ENCODE measurements at regions not wholly inside any gene's neighbourhood (a gene's known extent, or its start where the extent isn't known, plus 50 kb on each side); places are given as distances from the start of the nearest gene placed in this dataset.

DNA sequence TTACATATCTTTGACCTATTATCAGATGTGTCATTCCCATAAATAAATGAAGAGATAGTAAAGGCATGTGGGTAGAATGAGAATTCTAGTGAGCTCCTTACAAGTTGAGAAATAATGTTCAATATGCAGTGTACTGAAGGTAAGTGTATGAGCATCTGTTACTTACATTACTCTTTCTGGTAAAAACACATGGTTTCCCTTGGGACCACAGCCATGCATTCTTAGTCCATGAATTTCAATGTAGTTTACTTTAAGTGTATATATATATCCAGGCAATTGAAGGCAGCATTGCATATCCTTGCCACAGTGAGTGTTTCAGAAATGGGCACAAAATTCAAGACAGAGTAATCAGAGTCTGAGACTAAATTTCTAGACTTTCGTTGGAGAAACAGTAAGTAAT lies 277.2 kb downstream of the CXXC4 start:
- no peaks in the 10 kb centered on the region for H3K79me2 ChIP-seq (ENCODE audit: insufficient read depth, low read length)
- H2AFZ ChIP-seq (ENCODE audit: low read length) = no peak overlapping the region
- H3K27me3 ChIP-seq (ENCODE audit: insufficient read depth, low read length) = no peaks in the 10 kb centered on the region
- no peaks in the 10 kb centered on the region for H4K20me1 ChIP-seq (ENCODE audit: insufficient read depth, low read length)
- TF ChIP-seq EZH2 (IDR thresholded peaks at IDR 0.05; ENCODE audit: borderline replicate concordance, low read length) = no peak
- TF ChIP-seq CTCF (IDR thresholded peaks at IDR 0.05; ENCODE audit: low read length) = no peak
- H3K9ac ChIP-seq (ENCODE audit: low read length) = no peak overlapping the region
- no peaks in the 10 kb centered on the region for H3F3A ChIP-seq (ENCODE audit: insufficient read depth, low read length)
- H3K27ac ChIP-seq (ENCODE audit: low read depth, low read length, poor library complexity, severe bottlenecking) = no peak overlapping the region
- no peaks in the 10 kb centered on the region for H3K4me1 ChIP-seq (ENCODE audit: insufficient read depth, low read length, severe bottlenecking)
- no peak overlapping the region for H3K4me2 ChIP-seq (ENCODE audit: low read length)
- no peaks in the 10 kb centered on the region for H3K9me3 ChIP-seq (ENCODE audit: low read length)
- H3K4me3 ChIP-seq (ENCODE audit: low read depth, low read length, poor library complexity, severe bottlenecking) = no peak overlapping the region
- H3K36me3 ChIP-seq (ENCODE audit: insufficient read depth, low read length) = no peaks in the 10 kb centered on the region
- H3K9me2 ChIP-seq (ENCODE audit: low read depth, low read length) = no peaks in the 10 kb centered on the region

GRCh38 chr4:104211657-104212056 lies 283.0 kb downstream of the CXXC4 start:
- H3K4me1 ChIP-seq (ENCODE audit: insufficient read depth, low read length, severe bottlenecking) = no peaks in the 10 kb centered on the region
- TF ChIP-seq CTCF (IDR thresholded peaks at IDR 0.05; ENCODE audit: low read length) = no peak
- no peak overlapping the region for H3K4me2 ChIP-seq (ENCODE audit: low read length)
- no peaks in the 10 kb centered on the region for H4K20me1 ChIP-seq (ENCODE audit: insufficient read depth, low read length)
- no peaks in the 10 kb centered on the region for H3K27me3 ChIP-seq (ENCODE audit: insufficient read depth, low read length)
- H3K9me2 ChIP-seq (ENCODE audit: low read depth, low read length) = no peaks in the 10 kb centered on the region
- no peak overlapping the region for H3K4me3 ChIP-seq (ENCODE audit: low read depth, low read length, poor library complexity, severe bottlenecking)
- H3K79me2 ChIP-seq (ENCODE audit: insufficient read depth, low read length) = no peaks in the 10 kb centered on the region
- no peaks in the 10 kb centered on the region for H3K36me3 ChIP-seq (ENCODE audit: insufficient read depth, low read length)
- H3K9me3 ChIP-seq (ENCODE audit: low read length) = no peaks in the 10 kb centered on the region
- H3K27ac ChIP-seq (ENCODE audit: low read depth, low read length, poor library complexity, severe bottlenecking) = no peak overlapping the region
- no peak overlapping the region for H2AFZ ChIP-seq (ENCODE audit: low read length)
- H3K9ac ChIP-seq (ENCODE audit: low read length) = no peak overlapping the region
- no peaks in the 10 kb centered on the region for H3F3A ChIP-seq (ENCODE audit: insufficient read depth, low read length)

- H3K4me3 ChIP-seq (ENCODE audit: low read depth, low read length, poor library complexity, severe bottlenecking) = no peak overlapping the region
- H3K9ac ChIP-seq (ENCODE audit: low read length) = no peak overlapping the region
- H3K27ac ChIP-seq (ENCODE audit: low read depth, low read length, poor library complexity, severe bottlenecking) = no peak overlapping the region
- no peaks in the 10 kb centered on the region for H3F3A ChIP-seq (ENCODE audit: insufficient read depth, low read length)
- no peak overlapping the region for H2AFZ ChIP-seq (ENCODE audit: low read length)
- no peak overlapping the region for H3K4me2 ChIP-seq (ENCODE audit: low read length)
- no peaks in the 10 kb centered on the region for H3K9me3 ChIP-seq (ENCODE audit: low read length)
- H3K36me3 ChIP-seq (ENCODE audit: insufficient read depth, low read length) = no peaks in the 10 kb centered on the region
- no peaks in the 10 kb centered on the region for H3K9me2 ChIP-seq (ENCODE audit: low read depth, low read length)
- no peaks in the 10 kb centered on the region for H3K4me1 ChIP-seq (ENCODE audit: insufficient read depth, low read length, severe bottlenecking)
- H4K20me1 ChIP-seq (ENCODE audit: insufficient read depth, low read length) = no peaks in the 10 kb centered on the region
- no peaks in the 10 kb centered on the region for H3K79me2 ChIP-seq (ENCODE audit: insufficient read depth, low read length)
- H3K27me3 ChIP-seq (ENCODE audit: insufficient read depth, low read length) = no peaks in the 10 kb centered on the region
- TF ChIP-seq EZH2 (IDR thresholded peaks at IDR 0.05; ENCODE audit: borderline replicate concordance, low read length) (no peak), CTCF (IDR thresholded peaks at IDR 0.05; ENCODE audit: low read length) (no peak)
Observed at GRCh38 chr4:104210420-104210819, 284.3 kb downstream of the CXXC4 start.

All from OCI-LY1 (cell line).